Colonic mucosa (tissue), 4 donors: ENCODE measurements at regions not wholly inside any gene's neighbourhood (a gene's known extent, or its start where the extent isn't known, plus 50 kb on each side); places are given as distances from the start of the nearest gene placed in this dataset.

Experiments used
- DNase-seq: peaks from one replicate; pipeline ENCODE4 v3.0.0-alpha.2; 2020
- H3K27ac ChIP-seq: fragments of 200-600 bp; one replicate; pipeline ENCODE4 v1.8.0; 2021
- H3K27me3 ChIP-seq: fragments of 200-600 bp; one replicate; pipeline ENCODE4 v1.8.0; 2021
- H3K36me3 ChIP-seq: fragments of 200-600 bp; one replicate; pipeline ENCODE4 v1.8.0; 2021
- H3K4me1 ChIP-seq: fragments of 200-600 bp; one replicate; pipeline ENCODE4 v1.8.0; 2021; ENCODE audit warnings: mild to moderate bottlenecking
- H3K4me3 ChIP-seq: fragments of 200-600 bp; one replicate; pipeline ENCODE4 v1.8.0; 2021
- H3K9ac ChIP-seq, 2 donors: one replicate each; pipeline ENCODE4 v1.7.0; 2013; ENCODE audit warnings: control low read depth in 2 of 2, low read depth in 2 of 2, low read length in 2 of 2
- H3K9me3 ChIP-seq: fragments of 200-600 bp; one replicate; pipeline ENCODE4 v1.8.0; 2021
- CTCF ChIP-seq: fragments of 200-600 bp; IDR thresholded peaks from one replicate; pipeline ENCODE4 v1.8.0; 2022; ENCODE audit warnings: antibody characterized with exemption, mild to moderate bottlenecking
- intact Hi-C: fragments of 100-400 bp; cut with DNase I; formaldehyde crosslinking; loops from one replicate; pipeline ENCODE4 v1.14.1; 2022
- donor health status: healthy.
- donor health status: DM: no; HTN: no; CAD: no.
- donor health status: DM: no; HTN: no; CAD: no.

GRCh38 chr9:126226991-126227936, 99.4 kb upstream of the MVB12B start:
- no peak overlapping the region for H3K9ac ChIP-seq
- no peak overlapping the region for H3K4me3 ChIP-seq
- no peak for TF ChIP-seq CTCF
- H3K27ac ChIP-seq: no peak overlapping the region
- H3K27me3 ChIP-seq: peaks cover 17% of the 10 kb centered on the region
- DNase-seq: peak; percentile 7
- no peaks in the 10 kb centered on the region for H3K4me1 ChIP-seq
- H3K36me3 ChIP-seq: no peaks in the 10 kb centered on the region
- no peaks in the 10 kb centered on the region for H3K9me3 ChIP-seq
- intact Hi-C loops: no loop called here

- Histone ChIP-seq H3K9me3 (no peaks in the 10 kb centered on the region), H3K4me1 (no peaks in the 10 kb centered on the region), H3K27me3 (peaks cover 7% of the 10 kb centered on the region), H3K27ac (no peak overlapping the region), H3K36me3 (no peaks in the 10 kb centered on the region), H3K4me3 (no peak overlapping the region), H3K9ac (no peak overlapping the region)
- TF ChIP-seq CTCF: no peak
- no peak for DNase-seq
- intact Hi-C loops: loop anchor here (1.0 kb wide), 1 partner anchor 820 kb away; no protein-coding TSS in a partner anchor
These were observed 98.4 kb upstream of the MVB12B start for GRCh38 chr9:126228111-126228780.

GRCh38 chr9:126228781-126229444, 97.7 kb upstream of the MVB12B start:
- Histone ChIP-seq H3K4me3 (no peak overlapping the region), H3K36me3 (no peaks in the 10 kb centered on the region), H3K9ac (no peak overlapping the region), H3K9me3 (no peaks in the 10 kb centered on the region), H3K4me1 (no peaks in the 10 kb centered on the region), H3K27me3 (peaks cover under 1% of the 10 kb centered on the region), H3K27ac (no peak overlapping the region)
- DNase-seq: peak; percentile 71
- intact Hi-C loops: loop anchor here (1.0 kb wide), 1 partner anchor 821 kb away; no protein-coding TSS in a partner anchor
- TF ChIP-seq CTCF: peak; percentile 97

- H3K4me1 ChIP-seq: no peaks in the 10 kb centered on the region
- no peak overlapping the region for H3K27ac ChIP-seq
- no peak overlapping the region for H3K9ac ChIP-seq
- intact Hi-C loops: no loop called here
- no peak overlapping the region for H3K4me3 ChIP-seq
- no peaks in the 10 kb centered on the region for H3K27me3 ChIP-seq
- no peaks in the 10 kb centered on the region for H3K9me3 ChIP-seq
- H3K36me3 ChIP-seq: no peaks in the 10 kb centered on the region
- TF ChIP-seq CTCF: no peak
- DNase-seq: no peak
These were observed 97.1 kb upstream of the MVB12B start for GRCh38 chr9:126229501-126229900.

- Histone ChIP-seq H3K27ac (no peak overlapping the region), H3K4me1 (no peaks in the 10 kb centered on the region), H3K4me3 (no peak overlapping the region), H3K36me3 (no peaks in the 10 kb centered on the region), H3K9ac (no peak overlapping the region), H3K27me3 (no peaks in the 10 kb centered on the region), H3K9me3 (no peaks in the 10 kb centered on the region)
- DNase-seq: no peak
- intact Hi-C loops: no loop called here
- TF ChIP-seq CTCF: no peak
These were observed 95.9 kb upstream of the MVB12B start for GRCh38 chr9:126230692-126231091.
